Stimulated activated CD4-positive, alpha-beta T cell treated with anti-CD3 and anti-CD28 coated beads, Interleukin-2, amount 100 ng/mL, for 48 hours (primary cell): ENCODE measurements at regions not wholly inside any gene's neighbourhood (a gene's known extent, or its start where the extent isn't known, plus 50 kb on each side); places are given as distances from the start of the nearest gene placed in this dataset.
"Not testable (repeated sequence)": the region's sequence is repeated elsewhere in the genome, so short reads cannot be mapped to it uniquely, and the experiment has no call there.

Experiments used
- DNase-seq, 2 donors: peaks; one replicate each; pipeline ENCODE4 v3.0.0-alpha.2; 2020

DNA sequence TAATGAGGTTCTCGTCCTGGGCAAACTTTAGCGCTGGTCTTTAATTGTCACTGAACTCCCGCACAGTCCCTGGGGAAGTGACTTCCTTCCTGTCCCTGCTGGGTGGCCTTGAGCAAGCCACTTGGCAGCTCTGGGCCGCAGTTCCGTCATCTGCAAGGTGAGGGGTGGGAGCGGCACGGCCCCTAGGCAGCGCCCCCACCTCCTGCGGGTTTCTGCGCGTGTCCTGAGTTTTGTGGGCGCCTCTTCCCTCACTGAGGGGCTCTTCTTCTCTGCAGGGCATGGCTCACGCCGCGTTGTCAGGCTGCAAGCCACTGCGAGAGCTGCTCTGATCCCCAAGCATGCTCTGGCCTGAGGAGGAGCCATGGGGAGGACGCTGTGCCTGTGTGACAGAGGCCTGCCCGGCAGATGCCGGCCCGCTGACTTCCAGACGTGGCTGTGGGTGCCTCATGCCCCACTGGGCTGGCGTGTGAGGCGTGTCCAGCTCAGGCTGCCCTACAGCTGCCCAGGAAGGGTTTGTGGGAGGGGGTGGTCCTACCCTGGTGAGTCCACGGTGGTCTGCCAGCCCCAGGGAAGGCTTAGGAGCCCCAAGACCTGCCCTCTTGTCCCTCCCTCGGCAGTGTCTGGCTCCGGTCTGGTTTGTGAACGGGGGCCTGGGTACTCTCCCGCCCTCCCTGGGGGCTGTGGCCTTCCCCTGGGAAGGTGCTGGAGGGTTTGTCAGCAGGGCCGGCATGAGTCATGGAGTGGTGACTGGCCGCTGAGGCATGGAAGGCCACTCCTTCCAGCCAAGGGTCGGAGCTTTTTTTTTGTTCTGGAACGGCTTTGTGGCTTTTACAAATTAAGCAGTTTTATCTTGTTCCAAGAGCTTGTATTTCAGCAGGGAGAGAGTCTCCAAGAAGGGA is 182.0 kb downstream of the SEC14L1 start:
- DNase-seq = no peak

DNA sequence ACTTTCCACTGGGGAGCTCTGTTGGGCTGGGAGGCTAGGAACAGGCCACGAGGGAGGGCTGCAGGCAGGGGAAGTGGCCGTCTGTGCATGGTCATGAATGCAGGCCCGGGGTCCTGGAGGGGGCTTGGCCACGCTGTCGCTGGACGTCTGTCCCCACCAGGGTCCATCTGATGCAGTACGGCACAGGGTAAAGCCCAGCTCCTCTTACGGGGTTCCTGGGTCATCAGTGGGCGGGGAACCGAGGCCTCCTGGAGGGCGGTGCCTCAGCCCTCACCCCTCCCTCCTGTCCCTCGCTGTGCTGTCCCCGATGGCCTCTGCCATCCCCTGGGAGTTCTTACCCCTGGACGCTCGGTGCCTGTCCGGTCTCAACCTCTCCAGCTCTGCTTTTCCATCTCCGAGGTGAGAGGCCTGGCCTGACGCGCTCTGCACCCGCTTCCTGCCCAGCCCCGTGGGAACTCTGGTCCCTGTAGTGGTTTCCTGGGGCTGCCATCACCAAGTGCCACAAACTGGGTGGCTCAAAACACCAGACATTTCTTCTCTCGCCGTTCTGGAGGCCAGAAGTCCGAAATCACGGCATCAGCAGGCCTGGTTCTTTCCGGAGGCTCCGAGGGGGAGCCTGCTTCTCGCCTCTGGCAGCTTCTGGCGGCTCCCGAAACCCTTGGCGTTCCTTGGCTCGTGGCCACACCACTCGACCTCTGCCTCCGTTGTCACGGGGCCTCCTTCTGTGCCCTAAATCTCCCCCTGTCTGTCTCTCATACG is 182.8 kb downstream of the SEC14L1 start:
- no peak for DNase-seq

DNA sequence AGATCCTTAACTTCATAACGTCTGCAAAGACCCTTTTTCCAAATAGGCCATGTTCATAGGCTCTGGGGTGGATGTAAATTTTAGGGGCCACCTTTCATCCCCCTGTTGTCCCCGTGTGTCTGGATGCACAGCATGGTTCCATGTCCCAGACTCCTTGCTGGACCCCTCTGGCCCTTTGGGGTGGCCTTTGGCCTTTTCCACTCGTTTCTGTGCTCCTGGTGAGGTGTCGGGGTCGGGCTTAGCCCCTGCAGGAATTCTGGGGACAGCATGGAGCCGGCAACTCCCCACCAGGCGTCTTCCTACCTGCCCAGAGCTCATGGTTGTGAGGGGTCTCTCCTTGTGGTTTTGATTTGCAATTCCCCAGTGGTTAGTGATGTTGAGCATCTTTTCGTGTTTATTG is 183.5 kb downstream of the SEC14L1 start:
- DNase-seq = no peak

DNA sequence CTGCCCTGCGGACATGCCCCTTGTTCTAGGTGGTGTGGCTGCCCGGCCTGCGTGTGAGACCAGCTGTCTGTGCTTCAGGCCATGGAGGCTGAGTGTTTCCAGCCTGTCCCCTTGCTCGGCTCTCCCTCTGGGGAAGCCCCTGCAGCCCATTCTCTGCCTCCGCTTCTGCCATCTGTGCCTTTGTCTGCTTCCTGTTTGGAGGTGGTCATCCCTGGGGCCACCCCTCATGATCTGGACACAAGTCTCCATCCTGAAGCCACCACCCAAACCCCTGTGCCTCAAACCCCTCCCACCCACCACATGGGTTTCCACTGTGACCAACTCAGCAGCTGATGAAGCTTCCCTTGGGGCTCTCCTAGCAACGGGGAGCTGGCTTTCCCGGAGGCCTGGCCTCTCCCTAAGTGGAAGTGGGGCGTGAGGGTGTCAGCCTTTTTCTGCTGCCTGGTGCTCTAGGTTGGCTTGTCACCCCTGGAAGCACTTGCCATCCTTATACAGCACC is 184.9 kb downstream of the SEC14L1 start:
- no peak for DNase-seq

DNA sequence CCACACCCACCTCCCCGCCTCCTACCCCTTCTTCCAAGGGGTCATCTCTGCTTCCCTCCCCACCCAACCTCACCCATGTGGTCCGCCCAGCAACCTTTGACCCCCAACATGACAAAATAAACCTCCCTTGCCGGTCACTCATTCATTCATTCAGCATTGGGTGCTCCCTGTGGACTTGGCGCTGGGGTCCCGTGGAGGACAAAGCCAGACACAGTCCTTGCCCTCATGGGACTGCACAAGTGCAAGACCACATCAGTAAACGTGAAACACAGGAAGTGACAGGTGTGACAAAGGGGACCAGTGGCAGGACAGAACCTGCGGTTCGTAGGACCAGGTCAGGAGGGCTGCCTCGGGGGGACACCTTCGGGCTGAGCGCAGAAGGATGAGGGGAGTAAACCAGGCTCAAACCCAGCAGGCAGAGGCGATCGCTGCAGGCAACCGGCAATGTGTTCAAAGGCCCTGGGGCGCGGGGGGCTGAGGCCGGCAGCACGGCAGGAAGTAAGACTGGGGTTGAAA is 185.4 kb downstream of the SEC14L1 start:
- DNase-seq = no peak

DNA sequence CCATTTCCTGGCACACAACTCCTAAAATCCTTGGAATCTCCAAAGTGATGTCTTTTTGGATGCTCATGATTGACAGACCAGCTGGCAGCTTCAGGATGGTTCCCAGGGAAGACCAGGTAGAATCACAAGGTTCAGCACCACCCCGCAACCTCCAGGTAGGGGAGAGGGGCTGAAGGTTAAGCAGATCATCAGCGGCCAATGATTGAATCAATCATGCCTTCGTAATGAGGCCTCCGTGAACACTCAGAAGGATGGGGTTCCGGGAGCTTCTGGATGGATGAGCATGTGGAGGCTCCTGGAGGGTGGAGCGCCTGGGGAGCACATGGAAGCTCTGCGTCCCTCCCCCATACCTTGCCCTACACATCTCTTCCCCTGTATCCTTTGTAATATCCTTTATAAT is 185.9 kb downstream of the SEC14L1 start:
- no peak for DNase-seq

DNA sequence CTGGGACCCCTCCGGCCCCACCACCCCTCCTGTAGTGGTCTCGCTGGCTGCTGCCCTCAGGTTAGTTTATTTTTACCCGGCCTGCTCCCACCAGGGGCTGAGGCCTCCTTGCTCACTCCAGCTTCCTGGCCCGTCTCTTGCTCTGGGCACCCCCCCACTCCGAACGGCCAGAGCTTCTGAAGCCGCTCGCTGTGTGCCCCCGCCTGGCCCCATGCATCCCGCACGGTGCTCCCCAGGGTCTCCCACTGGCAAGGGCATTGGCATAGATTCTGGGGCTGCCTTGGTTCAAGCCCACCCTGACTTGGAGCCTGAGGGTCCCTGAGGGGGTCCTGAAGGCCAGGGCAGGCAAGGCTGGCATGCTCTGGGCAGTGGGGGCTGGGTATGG is 186.4 kb downstream of the SEC14L1 start:
- no peak for DNase-seq

DNA sequence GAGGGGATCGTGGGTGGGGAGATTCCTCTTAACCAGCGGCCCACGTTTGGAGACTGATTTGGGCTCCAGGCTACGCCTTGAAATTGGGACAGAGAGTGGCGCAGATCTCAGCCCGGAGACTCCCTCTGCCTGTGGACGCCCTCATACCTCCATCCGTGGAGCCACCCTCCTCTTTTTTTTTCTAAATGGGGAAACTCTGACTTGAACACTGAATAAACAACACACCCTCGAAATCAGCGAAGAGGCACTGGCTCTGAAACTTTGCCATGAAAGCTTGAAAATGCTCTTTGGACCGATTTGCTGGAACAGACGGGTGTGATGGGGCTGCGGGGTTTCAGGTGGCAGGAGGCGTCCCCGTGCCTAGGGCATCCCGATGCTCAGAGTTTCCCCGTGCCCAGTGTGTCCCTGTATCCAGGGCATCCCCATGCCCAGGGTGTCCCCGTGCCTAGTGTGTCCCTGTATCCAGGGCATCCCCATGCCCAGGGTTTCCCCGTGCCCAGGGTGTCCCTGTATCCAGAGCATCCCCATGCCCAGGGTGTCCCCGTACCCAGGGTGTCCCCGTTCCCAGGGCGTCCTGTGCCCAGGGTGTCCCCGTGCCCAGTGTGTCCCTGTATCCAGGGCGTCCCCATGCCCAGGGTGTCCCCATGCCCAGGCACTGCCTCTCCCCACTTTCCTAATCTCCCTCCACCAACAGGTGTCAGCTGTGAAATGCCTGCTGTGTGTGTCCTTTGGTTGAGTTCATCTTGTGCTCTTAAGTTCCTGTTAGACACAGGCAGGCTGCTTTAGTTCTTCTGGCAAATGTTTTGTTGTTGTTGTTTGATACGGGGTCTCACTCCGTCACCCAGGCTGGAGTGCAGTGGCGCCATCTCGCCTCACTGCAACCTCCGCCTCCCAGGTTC is 187.0 kb downstream of the SEC14L1 start:
- no peak for DNase-seq

DNA sequence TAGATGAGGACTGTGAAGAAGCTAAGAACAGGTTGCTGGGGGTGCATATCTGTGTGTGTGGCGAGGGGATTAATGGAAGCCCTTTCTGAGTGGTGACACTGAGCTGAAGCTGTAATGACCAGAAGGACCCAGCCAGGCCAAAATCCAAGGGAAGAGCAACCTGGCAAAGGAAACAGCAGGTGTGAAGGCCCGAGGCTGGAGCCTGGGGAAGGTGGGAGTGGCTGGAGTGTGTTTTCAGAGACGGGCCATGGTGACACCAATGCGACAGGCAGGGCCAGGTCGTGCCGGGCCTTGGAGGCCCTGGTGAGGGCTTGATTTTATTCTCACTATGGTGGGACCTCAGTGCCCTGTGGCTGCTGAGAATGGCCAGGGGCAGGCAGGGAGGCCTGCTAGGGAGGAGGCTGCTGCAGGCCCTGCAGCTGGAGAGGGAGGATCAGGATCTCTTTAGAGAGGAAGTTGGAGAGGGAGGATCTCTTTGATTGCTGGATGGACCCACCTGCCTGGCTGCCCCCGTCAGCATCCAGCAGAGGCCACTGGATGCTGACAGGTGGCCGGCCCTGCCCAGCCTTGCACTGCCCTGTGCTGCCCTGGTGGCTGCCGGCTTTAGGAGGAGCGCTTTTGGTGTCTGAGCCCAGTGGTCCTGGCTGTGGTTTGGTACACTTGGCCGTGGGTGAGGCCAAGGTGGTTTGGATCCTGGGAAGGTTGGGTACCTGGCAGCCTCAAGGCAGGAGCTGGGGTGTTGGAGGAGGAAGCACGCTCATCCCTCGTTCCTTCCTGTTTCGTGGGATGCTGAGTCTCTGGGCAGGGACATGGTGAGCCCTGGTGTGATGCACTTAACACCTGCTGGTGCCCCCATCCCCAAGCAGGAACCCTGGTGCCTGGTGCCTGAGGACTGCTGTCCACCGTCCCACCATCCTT is 188.3 kb downstream of the SEC14L1 start:
- no peak for DNase-seq

DNA sequence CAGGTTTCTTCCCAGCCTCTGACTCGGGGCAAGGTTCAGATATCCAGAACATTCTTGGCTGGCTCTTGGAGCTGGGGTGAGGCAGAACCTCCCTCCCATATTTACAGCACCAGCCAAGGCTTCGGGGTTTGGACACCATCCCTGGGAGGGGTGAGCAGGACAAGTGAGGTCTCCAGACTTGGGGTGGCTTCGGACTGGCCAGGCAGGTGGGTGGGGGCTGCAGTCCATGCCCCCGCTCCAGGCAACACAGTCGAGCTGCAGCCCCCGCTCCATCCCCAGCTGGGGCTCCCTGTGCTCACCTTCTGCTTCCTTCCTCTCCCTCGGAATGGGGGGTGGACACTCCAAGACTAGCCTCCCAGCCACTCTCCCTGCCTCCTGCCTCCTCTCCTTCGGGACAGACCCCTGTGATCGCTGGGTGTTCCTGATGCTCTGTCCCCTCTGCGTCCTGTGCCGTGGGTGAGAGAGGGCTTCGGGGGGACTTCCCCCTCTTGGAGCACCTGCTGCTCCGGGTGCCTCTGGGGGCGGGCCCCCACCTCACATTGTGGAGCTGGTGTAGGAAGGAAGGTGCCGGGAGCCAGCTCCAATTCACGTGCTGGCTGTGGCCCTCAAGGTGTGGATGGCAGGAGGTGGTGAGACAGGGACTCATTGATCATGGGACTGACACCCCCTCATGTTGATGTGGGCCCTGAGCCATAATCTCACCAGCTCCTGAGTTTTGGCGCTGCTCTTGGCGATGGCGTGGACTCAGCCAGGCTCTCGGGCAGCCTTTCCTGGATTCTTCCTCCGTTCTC is 189.2 kb downstream of the SEC14L1 start:
- no peak for DNase-seq

DNA sequence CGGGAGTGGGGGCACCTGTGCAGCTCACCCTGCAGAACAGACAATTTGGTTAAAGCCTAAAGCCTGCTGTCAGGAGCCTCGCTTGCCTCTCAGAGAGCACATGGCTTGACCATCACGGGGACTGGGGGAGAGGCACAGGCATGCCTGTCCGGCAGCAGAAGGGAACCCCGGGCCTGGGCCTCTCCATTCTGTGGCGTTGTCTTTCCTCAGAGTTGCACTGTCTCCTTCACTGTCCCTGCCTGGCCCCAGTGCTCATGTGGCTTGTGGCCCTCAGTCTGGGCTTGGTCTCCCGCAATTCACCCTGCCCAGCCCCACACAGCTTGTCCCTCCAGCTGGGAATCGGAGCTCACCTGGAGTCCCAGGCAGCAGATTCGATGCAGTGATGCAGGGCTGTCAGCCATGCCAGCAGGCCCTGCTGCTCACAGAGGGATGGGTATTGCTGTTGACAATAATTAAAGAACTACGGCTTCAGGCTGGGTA is 189.9 kb downstream of the SEC14L1 start:
- no peak for DNase-seq

DNA sequence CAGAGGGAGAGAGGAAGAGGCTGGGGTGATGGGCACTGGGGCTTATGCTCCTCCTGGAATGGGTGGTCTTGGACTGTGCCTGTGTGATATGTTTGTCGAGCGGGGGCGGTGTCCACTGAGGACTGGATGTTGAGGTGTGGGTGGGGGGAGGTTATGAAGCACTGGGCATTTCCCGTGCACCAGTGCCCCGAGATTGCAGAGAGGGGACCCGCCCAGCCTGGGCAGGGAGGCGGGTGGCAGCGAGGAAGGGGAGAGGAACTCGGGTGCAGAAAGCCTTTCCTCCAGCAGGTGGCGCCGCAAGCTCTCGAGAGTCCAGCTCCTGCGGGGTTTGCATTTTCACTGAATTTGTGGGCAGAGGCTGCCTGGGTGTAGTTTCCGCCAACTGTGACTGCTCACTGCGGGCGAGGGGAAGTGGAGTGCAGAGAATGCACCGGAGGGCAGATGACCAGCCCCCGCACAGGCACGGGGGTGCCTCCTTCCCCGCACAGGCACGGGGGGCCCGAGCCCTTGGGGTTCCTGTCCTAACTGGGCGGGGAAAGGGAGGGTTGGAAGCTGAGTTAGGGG is 190.6 kb downstream of the SEC14L1 start:
- DNase-seq = peak; percentile 98 to 99

DNA sequence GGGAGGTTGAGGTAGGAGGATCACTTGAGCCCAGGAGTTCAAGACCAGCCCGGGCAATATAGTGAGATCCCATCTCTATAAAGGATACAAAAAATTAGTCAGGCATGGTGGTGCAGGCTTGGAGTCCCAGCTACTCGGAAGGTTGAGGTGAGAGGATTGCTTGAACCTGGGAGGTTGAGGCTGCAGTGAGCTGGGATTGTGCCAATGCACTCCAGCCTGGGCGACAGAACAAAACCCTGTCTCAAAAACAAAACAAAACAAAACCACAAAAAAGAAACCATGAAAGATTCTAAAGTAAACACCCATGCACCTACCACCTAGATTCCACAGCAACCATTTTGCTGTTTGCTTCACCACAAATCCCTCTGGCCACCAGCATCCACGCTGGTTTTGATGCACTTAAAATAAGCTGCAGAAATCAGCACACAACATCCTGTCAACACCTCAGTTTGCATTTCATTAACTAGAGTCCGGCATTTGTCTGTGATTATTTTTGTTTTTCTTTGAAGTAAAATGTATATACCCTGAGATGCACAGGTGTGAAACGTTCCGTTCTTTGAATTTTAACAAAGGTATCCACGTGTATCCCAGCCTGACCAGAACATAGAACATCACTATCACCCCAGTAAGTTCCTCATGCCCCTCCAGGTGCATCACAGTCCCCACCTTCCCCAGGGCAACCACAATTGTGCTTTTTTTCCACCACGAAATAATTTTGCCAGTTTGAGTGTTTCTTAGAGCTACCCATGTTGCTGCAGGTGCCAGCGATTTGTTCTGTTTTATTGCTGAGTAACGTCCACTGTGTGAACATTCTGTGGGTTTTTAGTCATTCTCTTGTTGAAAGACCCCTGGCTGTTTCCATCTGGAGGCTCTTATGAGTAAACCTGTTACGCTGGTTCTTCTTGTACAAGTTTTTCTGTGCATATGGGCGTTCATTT is 191.5 kb downstream of the SEC14L1 start:
- no peak for DNase-seq

DNA sequence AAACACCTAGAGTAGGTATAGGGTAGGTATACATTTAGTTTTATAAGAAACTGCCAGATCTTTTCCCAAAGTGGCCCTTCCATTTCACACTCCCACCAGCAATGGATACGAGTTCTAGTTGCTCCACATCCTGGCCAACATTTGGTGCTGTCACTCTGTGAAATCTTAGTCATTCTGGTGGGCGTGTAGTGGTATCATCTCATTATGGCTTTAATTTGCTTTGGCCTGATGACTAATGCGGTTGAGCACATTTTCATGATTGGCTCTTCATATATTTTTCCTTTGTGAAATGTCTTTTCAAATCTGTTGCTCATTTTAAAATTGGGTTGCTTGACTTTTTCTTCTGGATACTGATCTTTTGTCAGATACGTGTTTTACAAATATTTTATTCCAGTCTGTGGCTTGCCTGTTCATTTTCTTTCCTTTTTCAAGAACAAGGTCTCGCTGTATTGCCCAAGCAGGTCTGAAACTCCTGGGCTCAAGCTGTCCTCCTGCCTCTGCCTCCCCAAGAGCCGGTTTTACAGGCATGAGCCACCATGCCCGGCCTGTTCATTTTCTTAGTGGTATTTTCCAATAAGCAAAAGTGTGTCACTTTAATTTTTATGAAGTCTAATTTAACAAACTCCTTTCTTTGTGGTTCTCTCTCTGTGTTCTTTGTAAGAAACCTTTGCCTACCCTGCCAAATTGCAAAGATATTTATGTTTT is 192.4 kb downstream of the SEC14L1 start:
- no peak for DNase-seq

DNA sequence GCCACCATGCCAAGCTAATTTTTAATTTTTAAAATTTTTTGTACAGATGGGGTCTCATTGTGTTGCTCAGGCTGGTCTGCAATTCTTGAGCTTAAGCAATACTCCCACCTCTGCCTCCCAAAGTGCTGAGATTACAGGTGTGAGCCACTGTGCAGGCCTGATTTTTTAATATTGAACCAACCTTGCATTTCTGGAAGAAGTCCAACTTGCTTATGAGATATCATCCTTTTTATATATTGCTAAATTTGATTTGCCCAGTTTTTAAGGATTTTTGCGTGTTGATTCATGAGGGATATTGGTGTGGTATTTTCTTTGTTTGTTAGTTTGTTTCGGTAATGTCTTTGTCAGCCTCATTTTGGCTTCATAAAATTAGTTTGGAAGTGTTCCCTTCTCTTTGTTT is 196.4 kb downstream of the SEC14L1 start:
- no peak for DNase-seq

DNA sequence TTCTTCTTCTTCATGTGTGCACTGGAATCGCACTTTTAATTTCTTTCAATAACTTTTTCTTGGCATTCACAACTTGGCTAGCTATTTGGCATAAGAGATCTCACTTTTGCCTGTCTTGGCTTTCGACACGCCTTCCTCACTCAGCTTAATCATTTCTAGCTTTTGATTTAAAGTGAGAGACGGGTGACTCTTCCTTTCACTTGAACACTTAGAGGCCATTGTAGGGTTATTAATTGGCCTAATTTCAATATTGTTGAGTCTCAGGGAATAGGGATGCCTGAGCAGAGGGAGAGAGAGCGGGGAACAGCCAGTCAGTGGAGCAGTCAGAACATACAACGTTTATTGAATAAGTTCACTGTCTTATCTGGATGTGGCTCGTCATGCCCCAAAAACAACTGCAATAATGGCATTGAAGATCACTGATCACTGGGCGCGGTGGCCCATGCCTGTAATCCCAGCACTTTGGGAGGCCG is 200.3 kb downstream of the SEC14L1 start:
- DNase-seq = no peak

DNA sequence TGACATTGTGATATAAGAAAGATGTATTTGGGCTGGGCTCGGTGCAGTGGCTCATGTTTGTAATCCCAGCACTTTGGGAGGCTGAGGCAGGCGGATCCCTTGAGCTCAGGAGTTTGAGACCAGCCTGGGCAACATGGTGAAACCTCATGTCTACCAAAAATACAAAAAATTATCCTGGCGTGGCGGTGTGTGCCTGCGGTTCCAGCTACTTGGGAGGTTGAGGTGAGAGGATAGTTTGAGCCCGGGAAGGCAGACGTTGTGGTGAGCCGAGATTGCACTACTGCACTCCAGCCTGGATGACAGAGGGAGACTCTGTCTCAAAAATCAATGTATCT is 201.9 kb downstream of the SEC14L1 start:
- not testable (repeated sequence) for DNase-seq

DNA sequence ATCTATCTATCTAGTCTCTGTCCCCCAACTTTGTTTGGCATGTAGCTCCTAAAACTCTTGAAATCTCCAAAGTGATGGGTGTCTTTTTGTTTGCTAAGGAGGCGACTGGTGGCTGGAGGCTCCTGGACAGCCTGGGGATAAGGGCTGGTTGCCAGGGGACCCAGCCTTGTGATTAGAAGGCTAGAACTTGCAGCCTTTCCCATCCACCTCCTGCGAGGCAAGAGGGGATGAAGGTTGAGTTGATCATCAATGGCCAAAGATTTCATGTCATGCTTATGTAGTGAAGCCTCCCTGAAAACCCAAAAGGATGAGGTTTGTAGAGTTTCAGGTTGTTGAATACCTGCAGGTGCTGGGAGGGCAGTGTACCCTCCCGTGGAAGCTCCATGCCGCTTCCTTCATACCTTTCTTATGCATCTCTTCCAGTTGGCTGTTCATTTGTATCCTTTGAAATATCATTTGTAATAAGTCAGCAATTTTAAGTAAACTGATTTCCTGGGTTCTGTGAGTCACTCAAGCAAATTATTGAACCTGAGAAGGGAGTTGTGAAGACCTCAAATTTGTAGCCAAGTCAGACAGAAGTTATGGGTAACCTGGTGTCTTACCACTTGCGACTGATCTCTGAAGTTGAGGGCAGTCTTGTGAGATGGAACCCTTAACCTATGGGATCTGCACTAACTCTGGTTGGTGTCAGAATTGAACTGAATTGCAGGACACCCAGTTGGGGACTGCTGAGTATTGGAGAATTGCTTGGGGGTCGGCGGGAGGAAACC is 202.4 kb downstream of the SEC14L1 start:
- no peak for DNase-seq
